WTC11 (cell line): ENCODE measurements at regions not wholly inside any gene's neighbourhood (a gene's known extent, or its start where the extent isn't known, plus 50 kb on each side); places are given as distances from the start of the nearest gene placed in this dataset.

Source experiments
- ATAC-seq: fragments of 200-7000 bp; cut with Tn5 transposase; 2 replicates; pipeline ENCODE4 v1.10.0; 2021; ENCODE audit warnings: mild to moderate bottlenecking, moderate library complexity
- CTCF ChIA-PET: fragments of 300-600 bp; sonication (Branson Sonifier 250); formaldehyde crosslinking; loops from one replicate; lab custom pipeline; 2021; ENCODE audit warnings: antibody characterized with exemption; lab: Charles Lee
- POLR2A ChIA-PET: fragments of 350-600 bp; sonication (Branson Sonifier 250); formaldehyde crosslinking; loops from one replicate; lab custom pipeline; 2021; ENCODE audit warnings: antibody characterized with exemption; lab: Charles Lee
- DNase-seq: peaks from one replicate; pipeline ENCODE4 v3.0.0; 2021; ENCODE audit warnings: low spot score
- H3K27ac Mint-ChIP-seq: 2 replicates; pipeline ENCODE4 v1.8.0; 2021; ENCODE audit warnings: mixed read lengths
- H3K27me3 Mint-ChIP-seq: 2 replicates; pipeline ENCODE4 v1.8.0; 2021; ENCODE audit warnings: low read depth, mild to moderate bottlenecking, moderate library complexity, mixed read lengths
- H3K36me3 Mint-ChIP-seq: 2 replicates; pipeline ENCODE4 v1.8.0; 2021; ENCODE audit warnings: mixed read lengths
- H3K4me1 Mint-ChIP-seq: 2 replicates; pipeline ENCODE4 v1.8.0; 2022; ENCODE audit warnings: mixed read lengths
- H3K4me3 Mint-ChIP-seq: 2 replicates; pipeline ENCODE4 v1.8.0; 2021; ENCODE audit warnings: mild to moderate bottlenecking, moderate library complexity, mixed read lengths
- H3K9me3 Mint-ChIP-seq: 2 replicates; pipeline ENCODE4 v1.8.0; 2021; ENCODE audit warnings: mixed read lengths
- ATF6 ChIP-seq: sonication (generic); formaldehyde crosslinking; IDR thresholded peaks from 2 replicates; pipeline ENCODE4 v1.8.1; 2023; ENCODE audit warnings: mild to moderate bottlenecking, missing genetic modification reagents
- ELF4 ChIP-seq: sonication (generic); formaldehyde crosslinking; IDR thresholded peaks from 2 replicates; pipeline ENCODE4 v1.8.1; 2022; ENCODE audit warnings: low read depth, mild to moderate bottlenecking, moderate library complexity, missing genetic modification reagents
- ETV6 ChIP-seq: sonication (generic); formaldehyde crosslinking; IDR thresholded peaks from 2 replicates; pipeline ENCODE4 v1.8.1; 2022; ENCODE audit warnings: mild to moderate bottlenecking, missing genetic modification reagents
- FOXK1 ChIP-seq: sonication (generic); formaldehyde crosslinking; IDR thresholded peaks from 2 replicates; pipeline ENCODE4 v1.8.0; 2022; ENCODE audit warnings: mild to moderate bottlenecking, moderate library complexity, missing genetic modification reagents
- GRHL2 ChIP-seq: fragments of 250-450 bp; sonication (Bioruptor Pico); IDR thresholded peaks from 2 replicates; pipeline ENCODE4 v1.8.0; 2022; ENCODE audit warnings: mild to moderate bottlenecking, moderate library complexity; ENCODE audit not compliant: insufficient replicate concordance, severe bottlenecking
- JUN ChIP-seq: sonication (generic); formaldehyde crosslinking; IDR thresholded peaks from 2 replicates; pipeline ENCODE4 v1.8.0; 2023; ENCODE audit warnings: mild to moderate bottlenecking, missing genetic modification reagents
- MAX ChIP-seq: sonication (generic); formaldehyde crosslinking; IDR thresholded peaks from 2 replicates; pipeline ENCODE4 v1.8.0; 2022; ENCODE audit warnings: mild to moderate bottlenecking, missing genetic modification reagents
- NFE2L1 ChIP-seq: sonication (generic); formaldehyde crosslinking; IDR thresholded peaks from 2 replicates; pipeline ENCODE4 v1.8.1; 2023; ENCODE audit warnings: missing genetic modification reagents
- NFYB ChIP-seq: sonication (generic); formaldehyde crosslinking; conservative IDR thresholded peaks from 2 replicates; pipeline ENCODE4 v1.8.0; 2022; ENCODE audit warnings: low read depth, missing genetic modification reagents
- NR1H2 ChIP-seq: sonication (generic); formaldehyde crosslinking; IDR thresholded peaks from 2 replicates; pipeline ENCODE4 v1.9.0; 2021; ENCODE audit warnings: mild to moderate bottlenecking, moderate library complexity, missing genetic modification reagents
- SMAD4 ChIP-seq: sonication (generic); formaldehyde crosslinking; IDR thresholded peaks from 2 replicates; pipeline ENCODE4 v1.8.0; 2022; ENCODE audit warnings: mild to moderate bottlenecking, missing genetic modification reagents
- USF2 ChIP-seq: sonication (generic); formaldehyde crosslinking; IDR thresholded peaks from 2 replicates; pipeline ENCODE4 v1.8.1; 2023; ENCODE audit warnings: mild to moderate bottlenecking, missing genetic modification reagents, moderate library complexity
- ZMAT4 ChIP-seq: fragments of 250-450 bp; sonication (Bioruptor Pico); IDR thresholded peaks from 2 replicates; pipeline ENCODE4 v1.9.0; 2021; ENCODE audit warnings: mild to moderate bottlenecking
- ZNF121 ChIP-seq: sonication (generic); formaldehyde crosslinking; IDR thresholded peaks from 2 replicates; pipeline ENCODE4 v1.8.0; 2023; ENCODE audit warnings: missing genetic modification reagents
- ZNF281 ChIP-seq: sonication (generic); formaldehyde crosslinking; IDR thresholded peaks from 2 replicates; pipeline ENCODE4 v1.8.0; 2023; ENCODE audit warnings: mild to moderate bottlenecking, missing genetic modification reagents
- ZNF317 ChIP-seq: sonication (generic); formaldehyde crosslinking; IDR thresholded peaks from 2 replicates; pipeline ENCODE4 v1.8.1; 2023; ENCODE audit warnings: low read depth, mild to moderate bottlenecking, moderate library complexity, missing genetic modification reagents, borderline replicate concordance
- ZNF532 ChIP-seq: fragments of 250-450 bp; sonication (Bioruptor Pico); IDR thresholded peaks from 2 replicates; pipeline ENCODE4 v1.9.0; 2021; ENCODE audit warnings: mild to moderate bottlenecking, borderline replicate concordance

- peaks cover 4% of the 10 kb centered on the region; the same call in 1 of the 2 replicates for H3K27me3 Mint-ChIP-seq
- H3K4me1 Mint-ChIP-seq = peaks cover 28% of the 10 kb centered on the region
- peaks cover 41% of the 10 kb centered on the region for H3K36me3 Mint-ChIP-seq
- peak; percentile 24 for DNase-seq
- ChIA-PET POLR2A (no interaction called here), CTCF (interaction anchor here (0.7 to 1.7 kb wide), 5 partner anchors 12 to 234 kb away, joined by 3 to 5 read pairs (median 3); no protein-coding TSS in a partner anchor)
- TF ChIP-seq NFE2L1 (CRISPR knock-in tag) (no peak), ZNF532 (CRISPR knock-in tag) (no peak), ELF4 (CRISPR knock-in tag) (no peak)
- H3K4me3 Mint-ChIP-seq = no peak overlapping the region
- no peak for ATAC-seq
- no peak overlapping the region for H3K27ac Mint-ChIP-seq
- H3K9me3 Mint-ChIP-seq = peaks cover 43% of the 10 kb centered on the region
Measured at GRCh38 chr11:70926543-70927201, 325.7 kb downstream of the SHANK2 start.

- Mint-ChIP-seq H3K9me3 (peaks cover 32% of the 10 kb centered on the region), H3K4me1 (peaks cover 28% of the 10 kb centered on the region), H3K27me3 (no peaks in the 10 kb centered on the region), H3K4me3 (no peak overlapping the region), H3K27ac (no peak overlapping the region), H3K36me3 (peaks cover 28% of the 10 kb centered on the region)
- POLR2A ChIA-PET = no interaction called here
- DNase-seq (no peak), ATAC-seq (peak; percentile 69)
- CTCF ChIA-PET = interaction anchor here (1.0 to 2.0 kb wide), 5 partner anchors 10 to 491 kb away, joined by 3 to 8 read pairs (median 3); no protein-coding TSS in a partner anchor
- TF ChIP-seq ZNF317 (CRISPR knock-in tag) = no peak
- TF ChIP-seq GRHL2 (CRISPR knock-in tag) = no peak
- no peak for TF ChIP-seq ETV6 (CRISPR knock-in tag)
- no peak for TF ChIP-seq ZMAT4
- TF ChIP-seq MAX = no peak
- no peak for TF ChIP-seq USF2 (CRISPR knock-in tag)
- no peak for TF ChIP-seq SMAD4 (CRISPR knock-in tag)
- TF ChIP-seq ATF6 (CRISPR knock-in tag) = no peak
- no peak for TF ChIP-seq ZNF121 (CRISPR knock-in tag)
- no peak for TF ChIP-seq NFYB (CRISPR knock-in tag)
- no peak for TF ChIP-seq ZNF281 (CRISPR knock-in tag)
- no peak for TF ChIP-seq FOXK1 (CRISPR knock-in tag)
- TF ChIP-seq NR1H2 (CRISPR knock-in tag) = no peak
- no peak for TF ChIP-seq JUN
Measured at GRCh38 chr11:70928854-70929598, 323.4 kb downstream of the SHANK2 start.
